HG03354 (cell line): ENCODE measurements at regions not wholly inside any gene's neighbourhood (a gene's known extent, or its start where the extent isn't known, plus 50 kb on each side); places are given as distances from the start of the nearest gene placed in this dataset.

Source experiments
- ATAC-seq: cut with Tn5 transposase; IDR thresholded peaks from one replicate; pipeline ENCODE4 v1.9.1; 2021; ENCODE audit warnings: mild to moderate bottlenecking; ENCODE audit not compliant: unreplicated experiment, poor library complexity, severe bottlenecking

- ATAC-seq: no peak
Measured at GRCh38 chr3:21357241-21357640, 393.8 kb downstream of the ZNF385D start.

GRCh38 chr3:21356402-21356801, 394.6 kb downstream of the ZNF385D start:
- no peak for ATAC-seq

- no peak for ATAC-seq
Measured at GRCh38 chr3:21345382-21345976, 405.5 kb downstream of the ZNF385D start.

- ATAC-seq: no peak
Measured at GRCh38 chr3:21331857-21332256, 419.2 kb downstream of the ZNF385D start.

GRCh38 chr3:21331321-21331720, 419.7 kb downstream of the ZNF385D start:
- ATAC-seq: no peak

- ATAC-seq: peak; percentile 86
Measured at GRCh38 chr3:21330293-21330692, 420.7 kb downstream of the ZNF385D start.

GRCh38 chr3:21328711-21329390, 422.2 kb downstream of the ZNF385D start:
- ATAC-seq: no peak

GRCh38 chr3:21326704-21327475, 424.1 kb downstream of the ZNF385D start:
- ATAC-seq: no peak

GRCh38 chr3:21314688-21315087, 436.3 kb downstream of the ZNF385D start:
- ATAC-seq: no peak

- ATAC-seq: no peak
Measured at GRCh38 chr3:21310891-21311290, 440.1 kb downstream of the ZNF385D start.

- no peak for ATAC-seq
Measured at GRCh38 chr3:21310161-21310560, 440.8 kb downstream of the ZNF385D start.

- no peak for ATAC-seq
Measured at GRCh38 chr3:21297304-21297703, 453.7 kb downstream of the ZNF385D start.

- ATAC-seq: no peak
Measured at GRCh38 chr3:21294768-21295167, 456.2 kb downstream of the ZNF385D start.

- ATAC-seq: no peak
Measured at GRCh38 chr3:21292971-21293370, 458.0 kb downstream of the ZNF385D start.

- no peak for ATAC-seq
Measured at GRCh38 chr3:21290557-21290956, 460.5 kb downstream of the ZNF385D start.

GRCh38 chr3:21274079-21274571, 476.9 kb downstream of the ZNF385D start:
- no peak for ATAC-seq

- no peak for ATAC-seq
Measured at GRCh38 chr3:21273259-21274025, 477.6 kb downstream of the ZNF385D start.

- no peak for ATAC-seq
Measured at GRCh38 chr3:21271606-21272016, 479.4 kb downstream of the ZNF385D start.

- no peak for ATAC-seq
Measured at GRCh38 chr3:21269882-21270281, 481.1 kb downstream of the ZNF385D start.

- no peak for ATAC-seq
Measured at GRCh38 chr3:21260507-21260906, 490.5 kb downstream of the ZNF385D start.
